Upper lobe of left lung (tissue), 6 donors: ENCODE measurements at regions not wholly inside any gene's neighbourhood (a gene's known extent, or its start where the extent isn't known, plus 50 kb on each side); places are given as distances from the start of the nearest gene placed in this dataset.

Experiments
- ATAC-seq, 2 donors: fragments of 200-7000 bp; cut with Tn5 transposase; one replicate each; pipeline ENCODE4 v1.9.1; 2022; ENCODE audit warnings: mild to moderate bottlenecking in 2 of 2, moderate library complexity in 2 of 2; ENCODE audit not compliant: low FRiP score in 2 of 2
- DNase-seq, 2 donors: peaks; one replicate each; pipeline ENCODE4 v3.0.0-alpha.2; 2019 to 2020
- H3K27ac ChIP-seq, 4 donors: fragments of 200-600 bp; sonication (generic); one replicate each; pipeline ENCODE4 v1.5.1; 2016 to 2019
- H3K27me3 ChIP-seq, 4 donors: fragments of 200-600 bp; sonication (generic); one replicate each; pipeline ENCODE4 v1.5.1; 2017 to 2019
- H3K36me3 ChIP-seq, 4 donors: fragments of 200-600 bp; sonication (generic); one replicate each; pipeline ENCODE4 v1.5.1; 2016 to 2019
- H3K4me1 ChIP-seq, 4 donors: fragments of 200-600 bp; sonication (generic); one replicate each; pipeline ENCODE4 v1.5.1; 2018 to 2019
- H3K4me3 ChIP-seq, 4 donors: fragments of 200-600 bp; sonication (generic); one replicate each; pipeline ENCODE4 v1.5.1; 2017 to 2019; ENCODE audit warnings: mild to moderate bottlenecking in 2 of 4, moderate library complexity in 1 of 4
- H3K9me3 ChIP-seq, 4 donors: fragments of 200-600 bp; sonication (generic); one replicate each; pipeline ENCODE4 v1.5.1; 2018 to 2019
- EP300 ChIP-seq, 4 donors: sonication (generic); formaldehyde crosslinking; IDR thresholded peaks; one replicate each; pipeline ENCODE4 v1.5.1; 2017; ENCODE audit warnings: antibody characterized with exemption in 4 of 4, control low read depth in 2 of 4
- POLR2A ChIP-seq, 4 donors: fragments of 450-650 bp; IDR thresholded peaks; one replicate each; pipeline ENCODE4 v1.5.1; 2016 to 2017; ENCODE audit warnings: antibody characterized with exemption in 4 of 4, mild to moderate bottlenecking in 2 of 4
- POLR2AphosphoS5 ChIP-seq, 2 donors: sonication (generic); formaldehyde crosslinking; IDR thresholded peaks; one replicate each; pipeline ENCODE4 v1.5.1; 2017; ENCODE audit warnings: antibody characterized with exemption in 2 of 2
- WGBS, 2 donors: methylation state at CpG; one replicate each; pipeline ENCODE4 v1.1.5; 2017 to 2018; 5-methylcytosine and 5-hydroxymethylcytosine counted together
- TF ChIP-seq, protein P1 (sequence below), 6 experiments: fragments of 450-650 bp in 4 of 6; fragments of 200-600 bp in 2 of 6; sonication (generic) in 2 of 6; IDR thresholded peaks; one replicate each; pipeline ENCODE4 v1.5.1; 2016 to 2019; ENCODE audit warnings: antibody characterized with exemption in 6 of 6
- donor health status: DM: no; HTN: no; CAD: no; lungs with moderate emphysema.
- donor health status: DM: no; HTN: yes; CAD: no; lungs with severe emphysema.

DNA sequence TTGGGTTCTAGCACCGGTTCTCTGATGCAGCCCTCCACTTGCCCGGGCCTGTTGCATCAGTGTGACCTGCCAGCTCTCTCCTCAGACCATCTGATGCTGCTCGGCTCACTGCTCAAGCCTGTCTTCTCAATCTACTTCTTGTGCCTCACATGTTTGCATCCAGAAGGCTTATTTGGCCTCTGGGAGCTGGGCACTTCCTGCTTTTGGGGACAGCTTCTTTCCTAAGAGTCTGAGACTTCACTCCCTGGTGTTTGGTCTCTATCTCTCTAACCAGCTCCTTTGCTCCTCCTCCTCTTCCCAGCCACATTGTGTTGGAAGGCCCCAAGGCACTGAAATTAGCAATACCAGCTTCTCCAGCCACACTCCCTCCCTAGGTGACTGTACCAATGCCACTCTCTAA lies 212.8 kb downstream of the CDCA7 start:
- DNase-seq (no peak), ATAC-seq (peak in 1 of 2 donors; percentile 21)
- Histone ChIP-seq H3K36me3 (no peaks in the 10 kb centered on the region), H3K4me3 (no peak overlapping the region), H3K27me3 (no peaks in the 10 kb centered on the region), H3K27ac (no peak overlapping the region), H3K9me3 (no peaks in the 10 kb centered on the region), H3K4me1 (peaks cover 0 to 14% (median 11%) of the 10 kb centered on the region in 4 donors)
- WGBS, 2 donors = 85 to 89% methylated on average over 3 of the region's 3 CpGs
- TF ChIP-seq, protein P1, sequence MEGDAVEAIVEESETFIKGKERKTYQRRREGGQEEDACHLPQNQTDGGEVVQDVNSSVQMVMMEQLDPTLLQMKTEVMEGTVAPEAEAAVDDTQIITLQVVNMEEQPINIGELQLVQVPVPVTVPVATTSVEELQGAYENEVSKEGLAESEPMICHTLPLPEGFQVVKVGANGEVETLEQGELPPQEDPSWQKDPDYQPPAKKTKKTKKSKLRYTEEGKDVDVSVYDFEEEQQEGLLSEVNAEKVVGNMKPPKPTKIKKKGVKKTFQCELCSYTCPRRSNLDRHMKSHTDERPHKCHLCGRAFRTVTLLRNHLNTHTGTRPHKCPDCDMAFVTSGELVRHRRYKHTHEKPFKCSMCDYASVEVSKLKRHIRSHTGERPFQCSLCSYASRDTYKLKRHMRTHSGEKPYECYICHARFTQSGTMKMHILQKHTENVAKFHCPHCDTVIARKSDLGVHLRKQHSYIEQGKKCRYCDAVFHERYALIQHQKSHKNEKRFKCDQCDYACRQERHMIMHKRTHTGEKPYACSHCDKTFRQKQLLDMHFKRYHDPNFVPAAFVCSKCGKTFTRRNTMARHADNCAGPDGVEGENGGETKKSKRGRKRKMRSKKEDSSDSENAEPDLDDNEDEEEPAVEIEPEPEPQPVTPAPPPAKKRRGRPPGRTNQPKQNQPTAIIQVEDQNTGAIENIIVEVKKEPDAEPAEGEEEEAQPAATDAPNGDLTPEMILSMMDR (IDR thresholded peaks at IDR 0.05) = no peak
- TF ChIP-seq POLR2A (IDR thresholded peaks at IDR 0.05) (no peak), EP300 (IDR thresholded peaks at IDR 0.05) (no peak), POLR2AphosphoS5 (IDR thresholded peaks at IDR 0.05) (no peak)

DNA sequence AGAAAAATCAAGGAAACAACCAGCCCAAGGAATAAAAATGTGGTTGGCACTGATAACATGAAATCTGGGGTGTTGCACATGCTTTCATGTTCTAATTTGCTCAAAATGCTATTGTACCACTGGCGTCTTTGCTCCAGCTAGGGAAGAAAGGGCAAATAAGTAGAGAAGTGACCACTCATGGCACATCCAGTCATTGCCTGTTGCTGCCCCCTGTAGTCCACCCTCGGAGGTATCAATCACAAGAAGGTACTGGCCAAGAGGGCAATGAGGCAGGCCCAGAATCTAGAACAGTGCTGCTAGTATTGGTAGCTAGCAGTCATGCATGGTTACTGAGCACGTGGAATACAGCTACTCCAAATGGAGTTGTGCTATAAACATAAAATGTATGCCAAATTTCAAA lies 213.4 kb downstream of the CDCA7 start:
- 51 to 53% methylated on average over 3 of the region's 3 CpGs for WGBS, 2 donors
- no peak overlapping the region for H3K27ac ChIP-seq
- ATAC-seq (no peak), DNase-seq (no peak)
- H3K4me3 ChIP-seq = no peak overlapping the region
- peaks cover 0 to 14% (median 11%) of the 10 kb centered on the region in 4 donors for H3K4me1 ChIP-seq
- no peaks in the 10 kb centered on the region for H3K9me3 ChIP-seq
- H3K27me3 ChIP-seq = no peaks in the 10 kb centered on the region
- H3K36me3 ChIP-seq = no peaks in the 10 kb centered on the region
- TF ChIP-seq POLR2AphosphoS5 (IDR thresholded peaks at IDR 0.05) (no peak), POLR2A (IDR thresholded peaks at IDR 0.05) (no peak), EP300 (IDR thresholded peaks at IDR 0.05) (no peak)
- TF ChIP-seq, protein P1 (IDR thresholded peaks at IDR 0.05) = no peak

DNA sequence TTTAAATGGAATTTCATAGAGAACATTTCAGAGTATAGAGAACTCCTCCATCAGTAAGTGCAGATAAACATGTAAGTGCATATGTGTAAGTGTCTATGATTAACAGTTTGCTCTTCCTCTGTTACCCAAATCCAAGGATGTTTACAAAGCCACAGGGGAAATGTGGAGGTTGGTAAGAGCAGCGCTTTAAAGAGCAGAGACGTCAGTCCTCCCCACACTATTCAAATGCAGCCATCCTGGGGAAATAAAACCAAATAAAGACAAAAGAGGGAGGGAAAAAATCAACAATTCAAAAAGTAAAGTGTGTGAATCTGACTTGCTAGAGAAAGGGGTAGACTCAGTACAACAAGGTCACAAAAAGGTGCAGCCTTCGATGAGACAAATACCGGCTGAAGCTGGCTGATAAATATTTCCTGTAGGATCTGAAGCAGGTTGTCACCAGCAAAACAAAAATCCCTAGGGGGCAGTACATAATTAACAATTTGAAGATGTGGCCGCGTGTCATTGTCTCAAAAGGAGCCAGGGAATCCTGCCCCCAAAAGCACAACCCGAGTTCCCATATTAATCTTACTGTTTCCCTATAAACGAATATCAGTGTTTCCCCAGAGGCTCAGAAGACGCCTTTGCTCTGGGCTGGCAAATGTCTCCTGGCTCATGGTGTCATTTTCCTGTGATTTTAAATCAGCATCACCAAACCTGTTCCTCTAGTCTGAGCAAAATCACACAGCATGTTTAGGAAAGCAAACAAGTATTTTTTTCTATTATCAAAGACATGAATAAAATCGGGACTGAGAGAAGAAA lies 216.5 kb downstream of the CDCA7 start:
- Histone ChIP-seq H3K4me3 (no peak overlapping the region), H3K27me3 (no peaks in the 10 kb centered on the region), H3K36me3 (no peaks in the 10 kb centered on the region), H3K27ac (no peak overlapping the region), H3K9me3 (no peaks in the 10 kb centered on the region), H3K4me1 (peaks cover 0 to 14% (median 11%) of the 10 kb centered on the region in 4 donors)
- DNase-seq = no peak
- 5 to 9% methylated on average over 10 of the region's 10 CpGs for WGBS, 2 donors
- TF ChIP-seq, protein P1 (IDR thresholded peaks at IDR 0.05) = peak in 2 of 6 experiments; percentile 11 to 32
- no peak for TF ChIP-seq EP300 (IDR thresholded peaks at IDR 0.05)
- ATAC-seq = no peak

DNA sequence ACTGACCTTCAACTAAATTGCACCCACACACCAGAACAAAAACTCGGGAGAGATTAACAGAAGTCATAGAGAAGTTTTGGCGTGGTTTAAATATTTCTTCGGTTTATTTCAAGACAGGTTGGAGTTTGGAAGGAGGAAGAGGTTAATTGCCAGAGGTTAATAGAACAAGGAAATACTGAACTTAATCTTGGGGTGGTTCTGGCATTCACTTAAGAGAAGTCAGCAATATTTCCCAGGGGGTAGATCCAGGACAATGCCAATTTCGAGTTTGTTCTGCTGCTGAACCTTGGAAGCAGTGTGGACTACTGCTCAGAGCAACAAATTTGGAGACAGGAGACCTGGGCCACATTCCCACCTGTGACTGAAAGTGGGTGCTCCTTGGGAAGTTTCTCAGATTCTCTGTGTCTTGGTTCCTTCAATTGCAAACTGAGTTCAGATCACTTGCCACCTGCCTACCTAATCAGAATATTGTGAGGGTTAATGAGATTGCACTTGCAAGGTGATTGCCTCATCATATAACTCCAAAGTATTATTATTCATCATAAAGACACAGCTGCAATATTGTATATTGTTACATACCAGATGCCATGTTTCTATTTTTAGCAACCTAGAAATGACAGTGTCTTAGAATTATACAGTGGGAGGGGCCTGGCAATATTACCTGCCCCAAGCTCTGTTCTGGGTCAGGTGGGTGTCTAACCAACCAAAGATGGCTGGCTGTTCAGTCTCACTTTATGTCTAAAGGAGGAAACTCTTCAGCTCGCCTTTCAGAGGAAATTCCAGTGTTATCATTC lies 217.4 kb downstream of the CDCA7 start:
- no peak overlapping the region for H3K27ac ChIP-seq
- ATAC-seq = no peak
- H3K9me3 ChIP-seq = no peaks in the 10 kb centered on the region
- DNase-seq = no peak
- peaks cover 0 to 14% (median 11%) of the 10 kb centered on the region in 4 donors for H3K4me1 ChIP-seq
- no peak overlapping the region for H3K4me3 ChIP-seq
- no peaks in the 10 kb centered on the region for H3K36me3 ChIP-seq
- H3K27me3 ChIP-seq = no peaks in the 10 kb centered on the region
- TF ChIP-seq POLR2AphosphoS5 (IDR thresholded peaks at IDR 0.05) = no peak
- TF ChIP-seq, protein P1 (IDR thresholded peaks at IDR 0.05) = no peak
- no peak for TF ChIP-seq POLR2A (IDR thresholded peaks at IDR 0.05)
- TF ChIP-seq EP300 (IDR thresholded peaks at IDR 0.05) = no peak
- WGBS, 2 donors = 35 to 40% methylated on average over 5 of the region's 5 CpGs
